Dermis microvascular lymphatic vessel endothelial cell (primary cell): ENCODE measurements at regions not wholly inside any gene's neighbourhood (a gene's known extent, or its start where the extent isn't known, plus 50 kb on each side); places are given as distances from the start of the nearest gene placed in this dataset.
A peak's percentile ranks its signal among the peaks of the same experiment; 100 is the strongest.

Source experiments
- DNase-seq, 2 donors: peaks; one replicate each; pipeline versions ENCODE4 v3.0.0 to v3.0.0-alpha.2; 2010; ENCODE audit warnings: low read depth in 2 of 2

DNA sequence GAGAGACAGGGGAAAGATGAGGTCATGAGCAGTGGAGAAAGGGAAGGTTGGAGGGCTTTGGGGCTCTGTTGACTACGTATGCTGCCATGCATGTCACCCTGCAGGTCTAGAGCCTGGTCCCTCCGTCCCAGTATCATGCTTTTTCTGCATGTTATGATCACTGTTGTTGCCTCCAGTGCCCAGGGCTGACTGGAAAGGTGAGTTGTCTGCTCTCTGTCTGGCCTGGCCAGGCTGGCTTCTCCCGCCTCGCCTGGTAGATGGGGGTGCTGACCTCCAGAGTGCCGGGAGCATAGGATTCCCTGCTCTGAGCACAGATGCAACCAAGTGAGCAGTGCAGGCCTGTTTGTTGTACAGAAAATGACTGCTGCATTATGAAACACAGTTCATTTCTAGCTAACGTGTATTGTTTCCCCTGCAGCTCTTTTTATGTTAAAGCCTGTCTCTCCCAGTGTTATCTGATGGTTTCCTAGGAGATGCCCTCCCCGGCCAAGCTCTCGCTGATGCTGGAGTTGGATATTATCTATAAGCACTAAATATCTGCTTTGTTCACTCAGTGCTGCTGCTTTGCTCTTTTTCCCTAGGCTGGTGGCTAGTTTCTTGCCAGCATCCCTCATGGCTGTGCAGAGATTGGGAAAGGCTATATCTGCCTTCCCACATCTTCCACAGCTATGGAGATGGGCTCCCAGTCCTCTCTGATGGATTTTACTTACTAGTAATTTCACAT, 158.2 kb downstream of the TDRD15 start:
- DNase-seq = no peak

DNA sequence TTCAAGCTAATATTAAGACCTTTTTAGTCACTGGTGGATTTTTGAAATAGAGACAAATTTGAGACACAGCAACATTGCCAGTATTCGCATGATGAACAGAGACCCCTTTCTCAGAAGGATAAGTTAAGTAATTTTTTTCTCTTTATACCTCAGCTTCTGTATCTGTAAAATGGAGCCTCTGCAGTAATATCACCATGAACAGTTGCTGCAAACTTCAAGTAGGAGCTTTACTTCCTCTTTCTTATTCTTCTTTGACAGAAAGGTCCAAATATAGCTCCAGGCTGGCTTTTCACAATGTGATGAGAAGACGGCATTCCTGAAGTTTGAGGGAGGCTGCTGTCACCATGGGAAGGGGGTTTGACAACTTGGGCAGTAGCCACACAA, 158.7 kb downstream of the TDRD15 start:
- no peak for DNase-seq

DNA sequence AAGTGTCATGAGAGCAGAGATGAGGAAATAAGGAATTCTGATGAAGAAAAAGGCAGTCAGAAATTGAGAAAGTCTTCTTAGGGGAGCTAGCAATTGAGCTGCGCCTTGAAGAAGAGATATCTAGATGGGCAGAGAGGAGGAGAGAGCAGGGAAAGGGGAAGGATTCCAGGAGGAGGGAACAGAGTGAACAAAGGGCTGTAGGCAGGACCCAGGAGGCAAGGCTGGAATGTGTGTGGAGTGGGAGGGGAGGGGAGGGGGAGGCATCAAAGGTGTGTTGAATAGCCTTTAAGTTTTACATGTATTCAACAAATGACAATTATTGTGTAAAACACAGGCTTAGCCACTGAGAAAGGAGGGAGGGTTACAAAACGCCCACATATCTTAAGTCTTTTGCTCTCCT, 164.5 kb downstream of the TDRD15 start:
- no peak for DNase-seq

DNA sequence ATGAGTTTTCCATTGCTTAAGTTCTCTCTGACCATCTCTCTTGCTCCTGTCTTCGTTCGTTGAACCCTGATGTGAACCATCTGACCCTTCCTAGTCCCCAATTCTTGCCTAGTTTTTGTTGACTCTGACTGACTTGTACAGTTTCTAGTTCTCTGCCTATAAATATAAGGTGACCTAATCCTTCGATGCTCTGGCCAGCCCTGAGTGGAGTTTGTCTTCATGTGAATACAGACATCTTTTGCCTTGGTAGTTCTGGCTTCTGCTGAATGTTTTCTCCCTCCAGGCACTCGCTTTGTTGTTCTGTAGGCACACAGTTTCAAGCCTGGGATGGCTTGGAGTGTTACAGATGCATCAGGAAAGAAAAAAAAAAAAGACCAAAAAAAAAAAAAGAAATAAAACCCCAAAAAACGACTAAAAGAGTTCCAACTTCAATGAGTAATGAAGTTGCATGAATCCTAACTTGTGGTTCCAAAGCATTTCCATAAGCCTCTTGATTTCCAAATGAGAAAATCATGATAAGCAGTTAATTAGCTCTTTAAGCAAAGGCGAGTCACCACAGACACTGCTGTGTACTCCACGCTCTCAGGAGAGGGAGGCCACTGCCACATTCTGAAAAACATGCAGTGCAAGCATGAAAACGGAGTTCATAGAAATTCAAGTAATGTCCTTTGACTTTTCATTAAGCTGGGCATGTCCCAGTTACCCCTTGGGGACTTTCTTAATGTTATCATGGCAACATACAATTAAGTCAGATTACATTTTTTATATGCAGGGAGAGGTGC, 165.2 kb downstream of the TDRD15 start:
- DNase-seq = no peak

DNA sequence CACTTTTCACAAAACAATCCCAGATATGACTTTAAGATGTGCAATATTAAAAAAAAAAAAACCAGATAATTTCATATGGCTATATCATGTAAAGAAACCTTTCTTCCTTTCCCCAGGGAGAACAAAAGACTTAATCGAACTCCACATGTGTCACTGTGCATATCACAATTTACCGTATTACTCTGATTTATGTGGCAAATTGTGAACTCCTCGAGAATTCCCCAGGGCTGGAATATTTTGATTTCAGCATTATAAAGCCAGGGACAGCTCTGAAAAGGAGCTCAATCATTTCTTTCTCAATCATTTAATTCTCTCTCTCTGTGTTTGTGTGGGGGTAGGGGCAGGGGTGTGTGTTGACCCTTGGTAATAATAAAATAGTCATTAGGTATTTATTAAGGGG, 165.8 kb downstream of the TDRD15 start:
- DNase-seq = no peak

DNA sequence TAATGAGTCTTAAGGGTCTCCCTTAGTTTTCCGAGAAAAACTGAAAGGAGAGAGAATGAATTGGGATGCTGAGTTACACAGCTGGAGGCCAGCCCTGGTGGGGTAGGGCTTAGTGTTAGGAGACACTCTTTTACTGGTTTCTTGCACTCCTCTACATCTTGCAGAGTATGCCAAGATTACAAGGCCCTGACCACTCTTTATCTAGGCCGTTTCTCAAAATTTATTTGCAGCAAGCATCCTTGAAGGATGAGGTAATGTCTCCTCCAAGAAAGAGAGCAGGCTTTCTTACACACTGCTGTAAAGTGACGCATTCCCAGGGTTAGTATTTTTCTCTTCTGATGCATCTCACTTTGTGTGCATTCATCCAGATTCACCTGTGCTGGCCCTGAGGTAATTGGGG, 166.2 kb downstream of the TDRD15 start:
- DNase-seq = no peak

DNA sequence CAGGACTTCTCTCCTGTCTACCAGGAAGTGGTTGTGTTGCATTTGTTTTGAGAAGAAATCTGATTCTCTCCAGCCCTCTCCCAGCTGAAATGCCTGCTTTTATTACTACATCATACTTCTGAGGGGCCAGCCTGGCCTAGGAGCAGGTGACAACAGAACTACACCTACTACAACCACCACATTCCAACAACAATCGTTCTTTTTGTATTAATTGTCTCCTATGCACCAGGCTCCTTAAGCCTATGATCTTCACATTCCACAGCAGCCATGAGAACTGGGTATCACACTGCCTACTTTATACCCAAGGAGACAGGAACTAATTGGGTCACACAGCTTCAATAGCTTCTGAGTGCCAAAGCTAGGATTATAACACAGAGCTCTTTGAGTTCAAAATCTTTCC, 167.7 kb downstream of the TDRD15 start:
- DNase-seq = no peak

DNA sequence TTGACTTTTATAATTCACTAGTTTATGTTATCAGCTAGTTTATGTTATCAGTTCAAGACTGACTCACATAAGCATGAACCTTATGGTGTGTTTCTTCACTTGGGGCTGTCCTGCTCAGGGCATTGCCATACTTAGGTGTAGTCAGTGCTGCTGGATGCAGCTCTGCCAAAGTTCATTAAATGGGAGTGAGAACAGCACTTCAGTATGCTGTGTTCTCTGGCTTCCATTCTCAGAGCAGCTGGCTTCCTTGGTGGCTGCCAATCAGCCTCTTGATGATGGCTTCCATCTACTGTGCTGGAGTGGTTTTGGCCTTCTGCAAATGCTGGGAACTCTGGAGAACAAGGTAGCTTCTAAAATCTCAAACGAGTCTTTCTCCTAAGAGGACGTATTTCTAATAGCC, 170.7 kb downstream of the TDRD15 start:
- DNase-seq = no peak

DNA sequence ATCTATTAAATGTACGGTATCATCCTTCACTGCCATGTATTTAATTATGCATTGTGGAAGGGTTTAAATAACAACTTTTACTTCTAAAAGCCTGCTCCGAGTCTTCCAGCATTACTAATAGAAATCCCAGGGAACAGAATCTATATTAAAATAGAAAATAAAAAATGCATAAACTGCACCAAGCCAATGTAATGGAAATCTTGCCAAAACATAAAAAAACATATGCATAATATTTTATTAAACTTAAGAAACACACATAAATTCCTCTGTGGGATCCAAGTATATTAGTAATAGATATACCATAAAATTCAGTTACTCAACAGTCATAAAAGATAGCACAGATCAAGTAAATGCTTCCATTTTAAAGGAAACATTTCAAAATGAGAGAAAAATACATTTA, 175.6 kb downstream of the TDRD15 start:
- no peak for DNase-seq

DNA sequence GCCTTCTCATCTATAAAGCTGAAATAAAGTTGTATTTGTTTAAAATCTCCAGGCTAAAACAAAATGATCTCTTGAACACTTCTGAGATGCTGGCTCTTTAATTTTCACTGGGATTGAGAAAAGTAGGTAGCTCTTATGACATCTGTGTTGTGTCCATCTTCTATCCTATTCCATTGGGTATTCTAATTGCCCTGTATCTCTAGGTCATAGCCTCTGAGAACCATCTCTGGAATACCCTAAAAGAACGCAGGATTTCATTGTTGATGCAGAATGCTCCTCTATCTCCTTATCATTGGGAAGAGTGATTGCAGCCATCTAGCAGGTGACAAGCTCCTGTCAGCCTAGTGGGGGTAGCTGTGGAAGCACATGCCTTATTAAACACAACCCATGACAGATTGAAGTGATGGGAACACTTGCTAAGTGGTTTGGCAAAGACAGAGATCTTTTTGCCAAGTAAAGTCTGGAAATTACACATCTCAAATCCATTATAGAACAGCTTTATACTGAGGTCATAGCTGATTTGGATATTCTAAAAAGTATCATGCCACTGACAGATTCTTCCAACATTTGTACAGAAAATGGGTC, 178.2 kb downstream of the TDRD15 start:
- no peak for DNase-seq

DNA sequence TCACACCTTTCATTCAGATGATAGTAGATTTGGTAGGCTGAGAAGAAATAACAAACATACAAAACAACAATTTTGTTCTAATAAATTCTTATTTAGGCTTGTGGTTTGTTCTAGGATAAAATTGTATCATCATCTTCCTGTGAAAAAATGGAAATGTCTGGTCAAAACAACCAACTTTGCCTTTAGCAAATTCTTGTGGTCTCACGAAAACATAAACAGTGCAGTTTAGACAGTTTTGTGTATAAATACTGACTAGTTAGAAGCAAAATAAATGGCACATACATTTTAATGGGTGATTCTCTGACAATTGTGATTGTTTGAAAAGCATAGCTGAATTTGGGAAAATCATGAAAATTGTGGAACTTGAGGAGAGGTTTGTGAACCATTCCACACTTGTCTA, 180.1 kb downstream of the TDRD15 start:
- DNase-seq = no peak

DNA sequence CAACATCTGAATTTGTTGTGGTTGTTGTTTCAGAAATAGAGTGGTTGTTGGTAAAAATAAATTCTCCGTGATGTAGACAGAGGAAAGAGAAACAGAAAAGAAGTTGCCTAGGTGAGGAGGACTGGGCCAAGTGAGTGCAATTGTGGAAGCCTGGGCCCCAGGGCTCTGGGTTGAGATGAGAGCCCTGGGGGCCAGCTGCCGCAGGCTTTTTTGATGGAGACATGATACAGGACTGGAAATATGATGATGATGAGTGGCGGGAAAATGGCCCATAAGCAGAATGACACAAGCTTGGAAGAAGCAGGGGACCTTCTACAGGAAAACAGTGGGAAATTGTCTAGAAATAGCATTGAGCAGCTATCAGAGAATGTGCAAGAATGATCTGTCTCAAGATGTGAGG, 181.8 kb downstream of the TDRD15 start:
- no peak for DNase-seq

DNA sequence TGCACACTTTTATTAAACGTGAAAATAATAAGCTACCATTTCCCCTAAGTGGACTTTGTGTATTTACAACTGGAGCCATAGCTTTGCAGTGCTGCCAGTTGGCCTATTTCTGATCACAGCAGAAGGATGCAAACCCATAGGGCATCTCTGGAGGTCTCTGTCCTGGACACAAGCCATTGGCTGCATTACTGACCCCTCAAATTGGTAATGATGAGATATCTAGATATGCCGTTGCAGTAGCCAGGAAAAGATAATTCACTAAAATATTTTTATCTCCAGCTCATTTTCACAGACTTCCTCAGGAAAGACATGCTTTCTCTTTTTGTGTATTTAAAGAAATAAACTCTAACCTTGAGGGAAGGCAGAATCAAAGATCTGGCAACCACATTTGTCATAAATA, 182.5 kb downstream of the TDRD15 start:
- DNase-seq = no peak

DNA sequence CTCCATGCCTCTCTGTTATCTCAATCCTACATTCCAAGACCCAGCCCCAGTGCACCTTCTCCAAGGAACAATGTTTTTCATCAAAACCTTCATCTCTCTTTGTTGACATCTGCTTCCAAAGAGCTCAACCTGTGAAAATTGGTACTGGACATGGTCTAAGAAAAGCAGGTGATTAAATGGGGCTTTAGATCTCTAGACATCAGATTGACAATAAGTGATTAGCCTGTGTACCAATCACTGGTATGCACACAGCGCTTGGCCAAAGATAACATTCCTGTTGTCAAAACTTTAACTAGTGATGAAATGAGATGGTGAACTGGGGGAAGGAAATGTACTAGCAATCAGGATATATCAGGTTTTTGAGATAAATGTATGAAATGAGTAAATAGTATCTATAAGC, 183.3 kb downstream of the TDRD15 start:
- no peak for DNase-seq

DNA sequence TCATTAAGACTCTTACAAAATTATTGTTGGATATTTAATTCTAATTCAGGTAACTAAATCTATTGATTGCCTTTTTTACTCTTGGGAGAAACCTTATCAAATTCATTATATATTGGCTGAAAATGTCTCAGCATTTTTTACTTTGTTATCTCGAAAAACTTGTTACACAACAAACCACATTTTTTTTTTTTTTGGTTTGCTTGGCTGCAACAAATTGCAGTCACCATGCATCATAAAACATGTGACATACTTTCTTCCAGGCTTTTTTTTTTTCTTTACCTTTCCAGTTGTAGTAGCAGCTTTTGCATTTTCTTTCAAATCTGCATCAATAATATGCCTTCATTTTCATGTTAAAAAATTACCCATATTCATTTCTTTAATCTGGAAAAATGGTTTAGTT, 186.7 kb downstream of the TDRD15 start:
- no peak for DNase-seq

DNA sequence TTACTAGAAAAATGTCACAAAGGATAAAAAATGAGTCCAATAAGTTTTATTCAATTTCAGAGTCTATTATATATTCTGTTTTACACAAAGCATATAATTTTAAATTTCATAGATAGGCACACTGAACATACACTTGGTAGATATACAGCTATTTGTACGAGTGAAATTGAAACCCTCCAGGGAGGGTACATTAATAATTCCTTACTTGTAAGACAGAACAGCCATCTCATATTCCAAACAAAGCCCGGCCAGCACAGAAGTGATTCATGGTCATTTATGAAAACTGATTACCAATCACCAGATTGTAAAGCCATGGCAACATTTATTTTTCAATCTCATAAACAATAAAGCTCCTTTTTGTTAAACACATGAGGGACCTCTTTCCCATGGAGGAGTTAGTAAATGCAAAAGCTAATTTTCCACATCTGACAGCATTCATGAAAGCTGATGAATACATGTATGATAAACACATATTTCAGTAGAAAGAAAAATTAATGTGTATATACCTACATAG, 190.6 kb downstream of the TDRD15 start:
- DNase-seq = no peak

DNA sequence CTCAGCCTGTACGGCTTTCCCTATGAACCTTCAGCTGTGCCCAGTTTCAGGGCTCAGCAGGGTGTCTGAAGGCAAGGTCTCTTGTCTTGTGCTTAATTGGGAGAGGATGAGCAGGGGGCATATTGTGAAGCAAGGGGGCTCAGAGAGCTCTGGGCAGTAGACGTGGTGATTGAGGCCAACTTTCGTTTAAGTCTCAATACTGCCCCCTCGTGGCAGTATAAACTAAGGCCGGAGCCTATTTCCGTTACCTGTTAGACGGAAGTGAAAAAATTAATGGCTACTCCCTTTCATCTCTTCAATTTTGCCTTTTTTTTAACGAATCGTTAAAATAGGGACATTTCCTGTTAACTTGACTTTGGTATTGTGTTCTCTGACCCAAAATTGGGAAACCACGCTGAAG, 193.4 kb downstream of the TDRD15 start:
- DNase-seq = peak; percentile 1 to 24

DNA sequence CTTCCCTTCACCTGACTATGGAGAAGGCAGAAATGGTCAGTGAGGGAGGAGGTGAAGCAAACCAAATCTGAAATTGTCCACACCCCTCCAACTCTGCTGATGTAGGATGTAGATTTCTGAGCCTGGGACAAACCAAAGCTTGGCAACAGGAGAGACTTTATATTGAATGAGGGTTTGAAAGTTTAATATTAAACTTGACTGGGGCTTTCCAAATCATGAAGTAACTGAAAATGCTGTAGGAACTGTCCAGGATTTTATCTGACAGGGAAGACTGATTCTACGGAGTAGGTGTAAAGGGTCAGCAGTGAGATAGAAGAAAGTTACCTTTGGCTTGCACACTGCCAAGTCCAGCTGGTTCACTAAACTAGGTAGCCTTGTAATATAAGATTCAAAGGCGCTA, 194.5 kb downstream of the TDRD15 start:
- no peak for DNase-seq

DNA sequence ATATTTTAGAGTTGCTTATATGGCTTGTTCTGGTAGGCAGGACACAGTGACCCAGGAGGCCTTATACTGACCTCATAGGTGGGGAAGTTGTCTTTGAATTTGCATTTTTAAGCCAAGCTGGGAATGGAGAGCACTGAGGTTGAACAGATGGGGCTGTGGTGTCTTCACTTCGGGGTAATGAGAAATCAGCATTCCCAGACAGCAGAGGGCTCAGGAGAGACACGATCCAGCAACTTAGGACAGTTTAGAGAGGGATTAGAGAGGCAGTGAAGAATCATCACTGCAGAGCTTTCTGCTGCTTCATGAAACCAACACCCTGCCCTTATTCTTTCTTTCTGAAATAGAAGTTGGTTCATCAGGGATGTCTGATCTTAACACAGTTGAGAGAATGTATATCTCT, 202.4 kb downstream of the TDRD15 start:
- no peak for DNase-seq

DNA sequence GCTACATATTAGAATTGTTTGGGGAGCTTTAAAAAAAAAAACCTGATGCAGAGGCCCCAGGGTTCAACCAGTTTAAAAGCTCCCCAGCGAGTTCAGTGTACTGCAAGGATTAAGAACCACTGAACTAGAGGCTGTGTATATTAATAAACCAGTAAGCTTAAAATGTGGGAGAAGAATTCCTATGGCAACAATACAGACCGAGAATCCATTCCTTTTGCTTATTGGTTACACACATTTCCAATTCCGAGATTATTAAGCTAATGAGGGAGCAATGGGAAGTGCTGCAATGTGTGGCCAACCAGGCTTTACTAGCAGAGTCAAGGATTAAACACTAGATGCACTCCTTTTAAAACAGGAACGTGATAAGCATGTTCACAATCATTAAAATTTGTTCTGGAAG, 204.4 kb downstream of the TDRD15 start:
- no peak for DNase-seq

DNA sequence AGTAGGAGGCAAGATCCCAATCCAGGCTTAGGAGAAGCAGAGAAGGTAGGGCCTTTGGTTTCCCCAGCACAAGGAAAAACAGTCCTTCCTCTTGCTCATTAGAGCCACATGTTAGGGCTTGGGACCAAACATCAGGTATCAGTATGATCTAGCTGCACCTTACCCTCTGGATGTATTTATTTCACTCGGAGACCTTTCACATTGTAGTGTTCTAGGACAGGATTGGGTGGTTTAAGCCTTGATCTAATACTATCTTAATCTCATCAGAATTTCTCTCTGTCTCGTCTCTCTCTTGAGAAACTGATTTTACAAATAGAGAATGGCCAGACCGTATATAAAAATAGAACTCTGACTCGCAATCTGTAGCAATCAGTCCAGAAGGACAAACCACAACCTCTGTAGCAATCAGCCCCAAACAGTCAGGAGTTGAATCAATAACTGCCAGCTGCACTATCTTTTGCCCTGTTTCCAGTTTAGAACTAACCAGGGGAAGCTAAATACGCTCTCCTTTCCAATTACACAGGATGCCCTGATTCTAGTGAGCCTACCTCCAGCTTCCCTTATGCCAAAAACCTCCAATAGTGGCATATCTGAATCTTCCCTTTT, 207.1 kb downstream of the TDRD15 start:
- DNase-seq = no peak

DNA sequence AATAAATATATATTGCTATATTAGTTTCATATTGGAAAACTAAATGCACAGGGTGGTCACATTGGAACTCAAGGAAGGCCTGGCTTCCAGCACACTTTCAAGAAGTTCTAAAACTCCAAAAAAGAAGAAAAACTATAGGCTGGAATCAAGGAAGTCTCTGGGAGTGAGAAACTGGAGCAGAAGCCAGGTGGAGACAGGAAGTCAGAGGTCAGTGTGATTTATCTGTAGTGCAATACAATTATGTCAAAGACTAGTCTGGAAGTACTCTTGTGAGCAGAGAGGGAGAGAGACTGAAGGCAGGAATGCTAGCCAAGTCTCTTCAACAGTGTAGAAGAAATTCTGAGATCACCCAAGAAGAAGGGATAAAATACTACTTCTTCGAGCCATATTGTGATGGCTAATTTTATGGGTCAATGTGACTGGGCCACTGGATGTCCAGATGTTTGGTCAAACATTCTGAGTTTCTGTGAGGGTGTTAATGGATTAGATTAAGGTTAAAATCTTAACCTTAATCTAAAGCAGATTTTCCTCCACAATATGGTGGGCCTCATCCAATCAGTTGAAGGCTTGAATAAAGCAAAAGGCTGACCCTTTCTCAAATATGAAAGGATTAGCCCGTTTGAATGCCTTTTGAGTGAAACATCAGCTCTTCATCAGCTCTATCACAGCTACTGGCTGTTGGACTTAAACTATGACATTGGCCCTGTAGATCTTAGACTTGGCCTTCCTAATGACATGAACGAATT, 208.0 kb downstream of the TDRD15 start:
- DNase-seq = no peak
